GM23338 (cell line): ENCODE measurements at regions not wholly inside any gene's neighbourhood (a gene's known extent, or its start where the extent isn't known, plus 50 kb on each side); places are given as distances from the start of the nearest gene placed in this dataset.

ENCODE experiments used
- ATAC-seq: fragments of 200-7000 bp; cut with Tn5 transposase; 3 replicates; pipeline ENCODE4 v1.9.1; 2020
- DNase-seq: peaks from one replicate; pipeline ENCODE4 v3.0.0-alpha.2; 2015; ENCODE audit warnings: low spot score
- H2AFZ ChIP-seq: fragments of 200-600 bp; sonication (generic); 2 replicates; pipeline ENCODE4 v1.8.0; 2016; ENCODE audit warnings: antibody characterized with exemption, mild to moderate bottlenecking, moderate library complexity
- H3F3A ChIP-seq: fragments of 200-600 bp; sonication (generic); replicated peaks from 2 replicates; pipeline ENCODE4 v1.8.0; 2017; ENCODE audit warnings: antibody characterized with exemption, mixed run types, low read depth
- H3K27ac ChIP-seq: fragments of 200-600 bp; sonication (generic); 2 replicates; pipeline ENCODE4 v1.6.1; 2016; ENCODE audit warnings: low read depth
- H3K27me3 ChIP-seq: fragments of 200-600 bp; sonication (generic); 2 replicates; pipeline ENCODE4 v1.8.0; 2016; ENCODE audit warnings: mild to moderate bottlenecking, mixed run types, moderate library complexity; ENCODE audit not compliant: insufficient read depth
- H3K36me3 ChIP-seq: fragments of 200-600 bp; sonication (generic); 2 replicates; pipeline ENCODE4 v1.8.0; 2016; ENCODE audit warnings: mild to moderate bottlenecking; ENCODE audit not compliant: insufficient read depth
- H3K4me1 ChIP-seq: fragments of 200-600 bp; sonication (generic); 2 replicates; pipeline ENCODE4 v1.8.0; 2016; ENCODE audit warnings: mild to moderate bottlenecking, moderate library complexity; ENCODE audit not compliant: insufficient read depth
- H3K4me2 ChIP-seq: fragments of 200-600 bp; sonication (generic); 2 replicates; pipeline ENCODE4 v1.7.1; 2017; ENCODE audit warnings: mixed run types
- H3K4me3 ChIP-seq: fragments of 200-600 bp; sonication (generic); 2 replicates; pipeline ENCODE4 v1.6.1; 2016; ENCODE audit warnings: mixed run types
- H3K79me2 ChIP-seq: fragments of 200-600 bp; sonication (generic); replicated peaks from 2 replicates; pipeline ENCODE4 v1.8.0; 2017; ENCODE audit warnings: mild to moderate bottlenecking; ENCODE audit not compliant: insufficient read depth
- H3K9me2 ChIP-seq: fragments of 200-600 bp; sonication (generic); 2 replicates; pipeline ENCODE4 v1.8.0; 2017; ENCODE audit not compliant: insufficient read depth
- H4K20me1 ChIP-seq: fragments of 200-600 bp; sonication (generic); replicated peaks from 2 replicates; pipeline ENCODE4 v1.8.0; 2017; ENCODE audit warnings: mild to moderate bottlenecking; ENCODE audit not compliant: insufficient read depth
- H3K27ac Mint-ChIP-seq: 2 replicates; pipeline ENCODE4 v1.8.0; 2020; ENCODE audit warnings: inconsistent platforms, mild to moderate bottlenecking, moderate library complexity, mixed read lengths
- H3K27me3 Mint-ChIP-seq: 3 replicates; pipeline ENCODE4 v1.8.0; 2022; ENCODE audit warnings: low read depth, mild to moderate bottlenecking, moderate library complexity, mixed read lengths, inconsistent platforms; ENCODE audit not compliant: insufficient read depth, poor library complexity
- H3K36me3 Mint-ChIP-seq: 3 replicates; pipeline ENCODE4 v1.8.0; 2021; ENCODE audit warnings: low read depth, mild to moderate bottlenecking, inconsistent platforms, moderate library complexity, mixed read lengths
- H3K4me1 Mint-ChIP-seq: 3 replicates; pipeline ENCODE4 v1.8.0; 2020; ENCODE audit warnings: mild to moderate bottlenecking, inconsistent platforms, mixed read lengths
- H3K4me3 Mint-ChIP-seq: 3 replicates; pipeline ENCODE4 v1.8.0; 2021; ENCODE audit warnings: moderate library complexity, mild to moderate bottlenecking, inconsistent platforms, mixed read lengths
- H3K9me3 Mint-ChIP-seq: 3 replicates; pipeline ENCODE4 v1.8.0; 2020; ENCODE audit warnings: moderate library complexity, mild to moderate bottlenecking, inconsistent platforms, mixed read lengths
- CREB1 ChIP-seq: fragments of 250-450 bp; sonication (Bioruptor Pico); IDR thresholded peaks from 2 replicates; pipeline ENCODE4 v1.5.0; 2020; ENCODE audit warnings: low read depth, mild to moderate bottlenecking, moderate library complexity
- CTCF ChIP-seq, 2 experiments: fragments of 200-600 bp in 1 of 2; sonication (generic) in 1 of 2; conservative IDR thresholded peaks; 2 replicates each; pipeline versions ENCODE4 v1.5.1 to v1.6.1; 2016 to 2017; ENCODE audit warnings: antibody characterized with exemption in 2 of 2, low read depth in 2 of 2, mild to moderate bottlenecking in 2 of 2, moderate library complexity in 1 of 2
- ETS1 ChIP-seq: IDR thresholded peaks from 2 replicates; pipeline ENCODE4 v1.6.1; 2016; ENCODE audit warnings: antibody characterized with exemption
- EZH2 ChIP-seq: fragments of 200-600 bp; sonication (generic); IDR thresholded peaks from one replicate; pipeline ENCODE4 v1.8.0; 2017; ENCODE audit warnings: antibody characterized with exemption, mild to moderate bottlenecking, low read depth; ENCODE audit not compliant: unreplicated experiment
- EZH2phosphoT487 ChIP-seq: fragments of 200-600 bp; sonication (generic); IDR thresholded peaks from one replicate; pipeline ENCODE4 v1.8.1; 2018; ENCODE audit warnings: antibody characterized with exemption; ENCODE audit not compliant: unreplicated experiment
- JUNB ChIP-seq: IDR thresholded peaks from one replicate; pipeline ENCODE4 v1.6.1; 2016; ENCODE audit warnings: antibody characterized with exemption; ENCODE audit not compliant: unreplicated experiment
- NANOG ChIP-seq: IDR thresholded peaks from 2 replicates; pipeline ENCODE4 v1.6.1; 2016; ENCODE audit warnings: antibody characterized with exemption, borderline replicate concordance
- POLR2AphosphoS5 ChIP-seq: IDR thresholded peaks from 2 replicates; pipeline ENCODE4 v1.6.1; 2016; ENCODE audit warnings: antibody characterized with exemption, low read depth
- REST ChIP-seq: IDR thresholded peaks from one replicate; pipeline ENCODE4 v1.6.1; 2018; ENCODE audit warnings: antibody characterized with exemption; ENCODE audit not compliant: unreplicated experiment
- STAT1 ChIP-seq: IDR thresholded peaks from one replicate; pipeline ENCODE4 v1.6.1; 2016; ENCODE audit warnings: antibody characterized with exemption; ENCODE audit not compliant: unreplicated experiment
- ZNF114 ChIP-seq: fragments of 250-450 bp; sonication (Bioruptor Pico); IDR thresholded peaks from 2 replicates; pipeline ENCODE4 v1.5.0; 2020; ENCODE audit warnings: mild to moderate bottlenecking, moderate library complexity
- ZNF331 ChIP-seq: fragments of 250-450 bp; sonication (Bioruptor Pico); IDR thresholded peaks from 2 replicates; pipeline ENCODE4 v1.5.0; 2020; ENCODE audit warnings: low read depth, mild to moderate bottlenecking, moderate library complexity

GRCh38 chr7:20858951-20859350 lies 72.3 kb upstream of the SP8 start (continued):
- TF ChIP-seq REST = no peak
- no peak for TF ChIP-seq ETS1
- no peak for TF ChIP-seq EZH2phosphoT487

- Mint-ChIP-seq H3K4me3 (no peak overlapping the region), H3K4me1 (peaks cover 14% of the 10 kb centered on the region), H3K27ac (no peak overlapping the region), H3K27me3 (peaks cover 3% of the 10 kb centered on the region), H3K9me3 (no peaks in the 10 kb centered on the region), H3K36me3 (no peaks in the 10 kb centered on the region)
- Histone ChIP-seq H3K4me3 (no peak overlapping the region), H3K4me2 (no peak overlapping the region), H3K36me3 (no peaks in the 10 kb centered on the region), H3K27ac (no peak overlapping the region), H3K79me2 (no peaks in the 10 kb centered on the region), H3K4me1 (peaks cover 9% of the 10 kb centered on the region), H3K9me2 (no peaks in the 10 kb centered on the region), H3F3A (no peaks in the 10 kb centered on the region), H3K27me3 (no peaks in the 10 kb centered on the region), H4K20me1 (no peaks in the 10 kb centered on the region), H2AFZ (no peak overlapping the region)
- DNase-seq = no peak
- ATAC-seq = no peak
- TF ChIP-seq POLR2AphosphoS5 (no peak), STAT1 (no peak), ETS1 (no peak), CREB1 (CRISPR knock-in tag) (no peak), REST (no peak), EZH2 (no peak), JUNB (no peak), NANOG (no peak), EZH2phosphoT487 (no peak), CTCF (conservative IDR thresholded peaks at IDR 0.05; ENCODE audit: low read depth in 2 of 2) (no peak), ZNF331 (no peak), ZNF114 (CRISPR knock-in tag) (no peak)
Measured at GRCh38 chr7:20861468-20861867, 74.8 kb upstream of the SP8 start.
